Suppressor macrophage (primary cell): ENCODE measurements at regions not wholly inside any gene's neighbourhood (a gene's known extent, or its start where the extent isn't known, plus 50 kb on each side); places are given as distances from the start of the nearest gene placed in this dataset.

ENCODE experiments used
- DNase-seq, 4 experiments: peaks; one replicate each; pipeline ENCODE4 v3.0.0-alpha.2; 2020 to 2022

GRCh38 chr12:118866346-118866745, 115.0 kb upstream of the SRRM4 start:
- DNase-seq, result no peak

GRCh38 chr12:118870551-118870950, 110.8 kb upstream of the SRRM4 start:
- DNase-seq, result no peak

- DNase-seq, result no peak
Measured at GRCh38 chr12:118874698-118875548, 106.4 kb upstream of the SRRM4 start.

GRCh38 chr12:118880720-118881493, 100.4 kb upstream of the SRRM4 start:
- no peak for DNase-seq

- DNase-seq, result peak in 2 of 4 experiments; percentile 0 to 3
Measured at GRCh38 chr12:118884226-118884625, 97.1 kb upstream of the SRRM4 start.

DNA sequence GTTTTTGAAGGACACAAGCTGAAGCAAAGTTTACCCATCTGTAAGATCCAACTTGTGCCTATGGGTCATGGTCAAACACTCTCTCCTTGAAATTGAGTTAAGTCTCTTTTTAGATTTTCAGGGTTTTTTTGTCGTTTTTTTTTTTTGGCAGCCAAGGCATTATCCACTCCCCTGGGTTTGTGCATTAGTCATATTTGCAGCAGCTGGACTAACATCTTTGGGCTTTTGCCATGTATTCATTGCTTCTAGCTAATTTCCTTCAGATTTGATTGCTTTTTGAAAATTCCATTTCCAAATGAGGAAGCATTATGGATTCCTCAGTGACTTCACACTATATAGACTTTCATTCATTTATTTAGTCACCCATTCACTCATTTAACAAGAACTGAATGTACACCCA, 80.3 kb upstream of the SRRM4 start:
- no peak for DNase-seq

DNA sequence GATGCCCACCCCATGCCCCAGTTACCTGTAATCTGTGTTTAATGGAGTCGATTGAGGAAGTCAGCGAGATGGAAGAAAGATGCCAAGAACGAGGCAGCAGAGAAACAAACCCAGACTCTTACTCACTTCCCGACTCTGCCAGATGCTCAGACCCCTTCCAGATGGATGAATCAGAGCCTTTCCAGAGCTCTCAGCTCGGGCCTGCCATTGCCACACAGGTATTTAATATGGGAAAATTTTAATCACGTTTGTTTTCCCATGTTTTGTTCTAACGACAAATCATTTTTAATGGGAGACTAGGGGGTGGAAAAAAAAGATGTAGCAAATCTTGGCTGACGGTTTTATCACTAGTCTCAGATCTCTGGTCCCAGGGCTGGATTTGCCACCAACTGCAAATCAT, 72.5 kb upstream of the SRRM4 start:
- DNase-seq, result no peak

DNA sequence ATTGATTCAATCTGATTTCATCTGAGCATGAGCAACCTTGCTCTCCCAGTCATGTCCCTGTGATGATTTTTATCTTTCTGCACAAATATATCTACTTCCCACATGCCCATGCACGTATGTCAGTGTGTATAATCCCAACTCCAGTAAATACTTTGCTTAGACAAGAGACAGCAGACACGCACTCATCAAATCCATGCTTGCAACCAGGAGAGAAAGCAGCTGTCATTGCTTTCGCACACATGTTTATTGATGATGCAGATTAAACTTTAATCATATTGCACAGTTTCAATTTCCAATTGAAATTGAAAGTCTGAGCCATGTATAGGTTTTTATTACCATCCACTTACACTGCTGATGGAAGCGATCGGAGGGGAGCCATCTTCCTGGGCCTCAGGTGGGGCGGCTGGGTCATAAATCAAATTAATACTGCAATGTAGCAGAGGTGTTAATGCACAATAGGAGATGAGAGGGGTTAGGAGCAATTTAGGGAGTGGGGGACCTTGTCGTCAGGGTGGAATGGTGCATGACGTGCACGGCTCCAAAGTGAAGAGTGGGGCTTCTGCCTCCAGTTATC, 68.6 kb upstream of the SRRM4 start:
- no peak for DNase-seq

DNA sequence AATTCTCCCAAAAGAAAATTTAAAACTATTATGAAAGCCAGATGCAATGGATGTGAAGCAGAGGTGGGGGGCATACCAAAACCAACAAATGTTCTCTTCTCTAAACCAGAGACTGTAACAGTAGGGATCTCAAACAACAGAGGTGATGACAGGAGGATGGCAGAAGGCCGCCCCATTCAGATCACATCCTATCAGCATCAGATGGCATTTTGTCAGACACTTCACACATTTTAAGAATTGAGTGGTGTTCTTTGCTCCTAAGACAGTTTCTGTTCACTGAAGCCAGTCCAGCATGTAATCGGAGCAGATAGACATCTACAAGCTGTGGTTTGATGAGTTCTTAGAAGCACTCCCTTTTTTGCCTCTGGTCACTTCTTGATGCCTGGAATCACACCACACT, 59.6 kb upstream of the SRRM4 start:
- no peak for DNase-seq

GRCh38 chr12:118922405-118922804, 58.9 kb upstream of the SRRM4 start:
- DNase-seq, result no peak

DNA sequence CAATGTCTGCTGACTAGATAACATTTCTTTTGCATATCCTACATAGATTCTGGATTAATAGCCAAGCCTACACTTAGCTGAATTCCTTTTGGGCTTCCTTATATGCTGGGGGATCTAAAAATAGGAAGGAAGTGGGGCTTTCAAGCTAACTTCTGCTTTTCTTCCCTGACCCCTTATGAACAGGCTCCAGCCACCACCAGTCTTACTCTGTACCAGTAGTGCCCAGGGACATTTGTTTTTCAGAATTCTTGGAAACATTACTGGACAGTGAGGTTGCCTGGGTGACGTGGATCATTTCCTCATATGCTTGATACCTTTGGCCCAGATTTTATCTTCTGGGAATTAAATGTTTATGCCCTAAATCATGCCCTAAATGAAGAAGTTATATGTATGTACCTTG, 55.9 kb upstream of the SRRM4 start:
- peak in 2 of 4 experiments; percentile 1 to 4 for DNase-seq

GRCh38 chr12:118925826-118926225, 55.5 kb upstream of the SRRM4 start:
- DNase-seq, result no peak
